ENCODE measurements at regions not wholly inside any gene's neighbourhood (a gene's known extent, or its start where the extent isn't known, plus 50 kb on each side); places are given as distances from the start of the nearest gene placed in this dataset.

- no peak for ATAC-seq
- Histone ChIP-seq H3K36me3 (ENCODE audit: control insufficient read depth in 2 of 3, insufficient read depth in 3 of 3, low read length in 3 of 3) (no peaks in the 10 kb centered on the region), H3K4me1 (ENCODE audit: control insufficient read depth in 2 of 2, insufficient read depth in 2 of 2, low read length in 2 of 2) (no peaks in the 10 kb centered on the region), H3K9me3 (ENCODE audit: control insufficient read depth in 2 of 3, low read length in 3 of 3) (no peaks in the 10 kb centered on the region), H3K27me3 (ENCODE audit: control insufficient read depth in 2 of 2, insufficient read depth in 2 of 2, low read length in 2 of 2) (no peaks in the 10 kb centered on the region), H3K4me3 (ENCODE audit: low read length) (no peak overlapping the region), H3K27ac (ENCODE audit: low read depth, low read length) (no peak overlapping the region)
- H3K36me3 Mint-ChIP-seq, result no peaks in the 10 kb centered on the region
- CTCF ChIA-PET, result interaction anchor here (0.7 kb wide), 1 partner anchor 20 kb away, joined by 3 read pairs; no protein-coding TSS in a partner anchor
- H3K9me3 Mint-ChIP-seq, result peaks cover 0 to 18% (median 1%) of the 10 kb centered on the region in 11 donors
- POLR2A ChIA-PET, result no interaction called here
- intact Hi-C loops (cut with micrococcal nuclease), result no loop called here
- no peak for DNase-seq
- no peaks in the 10 kb centered on the region for H3K27me3 Mint-ChIP-seq
- no peaks in the 10 kb centered on the region for H3K4me1 Mint-ChIP-seq
- no peak overlapping the region for H3K27ac Mint-ChIP-seq
- no peak overlapping the region for H3K4me3 Mint-ChIP-seq
Measured at GRCh38 chr1:192099328-192099727, 58.9 kb upstream of the RGS18 start.

GRCh38 chr1:192100686-192101468 is 57.4 kb upstream of the RGS18 start:
- Mint-ChIP-seq H3K9me3 (peaks cover 0 to 10% (median 0%) of the 10 kb centered on the region in 11 donors), H3K4me1 (no peaks in the 10 kb centered on the region), H3K27ac (no peak overlapping the region), H3K4me3 (no peak overlapping the region), H3K27me3 (no peaks in the 10 kb centered on the region), H3K36me3 (no peaks in the 10 kb centered on the region)
- Histone ChIP-seq H3K27ac (ENCODE audit: low read depth, low read length) (no peak overlapping the region), H3K4me1 (ENCODE audit: control insufficient read depth in 2 of 2, insufficient read depth in 2 of 2, low read length in 2 of 2) (no peaks in the 10 kb centered on the region), H3K4me3 (ENCODE audit: low read length) (no peak overlapping the region), H3K27me3 (ENCODE audit: control insufficient read depth in 2 of 2, insufficient read depth in 2 of 2, low read length in 2 of 2) (no peaks in the 10 kb centered on the region), H3K9me3 (ENCODE audit: control insufficient read depth in 2 of 3, low read length in 3 of 3) (no peaks in the 10 kb centered on the region), H3K36me3 (ENCODE audit: control insufficient read depth in 2 of 3, insufficient read depth in 3 of 3, low read length in 3 of 3) (no peaks in the 10 kb centered on the region)
- POLR2A ChIA-PET, result no interaction called here
- no peak for ATAC-seq
- intact Hi-C loops (cut with micrococcal nuclease), result no loop called here
- no peak for DNase-seq
- CTCF ChIA-PET, result no interaction called here

- Mint-ChIP-seq H3K27me3 (no peaks in the 10 kb centered on the region), H3K36me3 (no peaks in the 10 kb centered on the region), H3K4me1 (no peaks in the 10 kb centered on the region), H3K27ac (no peak overlapping the region), H3K4me3 (no peak overlapping the region), H3K9me3 (peaks cover 0 to 7% (median 0%) of the 10 kb centered on the region in 11 donors)
- no peaks in the 10 kb centered on the region for H3K36me3 ChIP-seq (ENCODE audit: control insufficient read depth in 2 of 3, insufficient read depth in 3 of 3, low read length in 3 of 3)
- H3K4me3 ChIP-seq (ENCODE audit: low read length), result no peak overlapping the region
- no peaks in the 10 kb centered on the region for H3K4me1 ChIP-seq (ENCODE audit: control insufficient read depth in 2 of 2, insufficient read depth in 2 of 2, low read length in 2 of 2)
- intact Hi-C loops (cut with micrococcal nuclease), result no loop called here
- H3K27me3 ChIP-seq (ENCODE audit: control insufficient read depth in 2 of 2, insufficient read depth in 2 of 2, low read length in 2 of 2), result no peaks in the 10 kb centered on the region
- ChIA-PET POLR2A (no interaction called here), CTCF (no interaction called here)
- DNase-seq, result no peak
- H3K27ac ChIP-seq (ENCODE audit: low read depth, low read length), result no peak overlapping the region
- no peaks in the 10 kb centered on the region for H3K9me3 ChIP-seq (ENCODE audit: control insufficient read depth in 2 of 3, low read length in 3 of 3)
- no peak for ATAC-seq
Measured at GRCh38 chr1:192104128-192104527, 54.1 kb upstream of the RGS18 start.

GRCh38 chr1:192104852-192105251 is 53.4 kb upstream of the RGS18 start:
- CTCF ChIA-PET, result no interaction called here
- Histone ChIP-seq H3K27ac (ENCODE audit: low read depth, low read length) (no peak overlapping the region), H3K4me1 (ENCODE audit: control insufficient read depth in 2 of 2, insufficient read depth in 2 of 2, low read length in 2 of 2) (no peaks in the 10 kb centered on the region), H3K36me3 (ENCODE audit: control insufficient read depth in 2 of 3, insufficient read depth in 3 of 3, low read length in 3 of 3) (no peaks in the 10 kb centered on the region), H3K9me3 (ENCODE audit: control insufficient read depth in 2 of 3, low read length in 3 of 3) (no peaks in the 10 kb centered on the region), H3K4me3 (ENCODE audit: low read length) (no peak overlapping the region), H3K27me3 (ENCODE audit: control insufficient read depth in 2 of 2, insufficient read depth in 2 of 2, low read length in 2 of 2) (no peaks in the 10 kb centered on the region)
- H3K27ac Mint-ChIP-seq, result no peak overlapping the region
- ATAC-seq (no peak), DNase-seq (no peak)
- POLR2A ChIA-PET, result no interaction called here
- intact Hi-C loops (cut with micrococcal nuclease), result no loop called here
- H3K36me3 Mint-ChIP-seq, result no peaks in the 10 kb centered on the region
- peaks cover 0 to 6% (median 0%) of the 10 kb centered on the region in 11 donors for H3K9me3 Mint-ChIP-seq
- no peaks in the 10 kb centered on the region for H3K27me3 Mint-ChIP-seq
- H3K4me1 Mint-ChIP-seq, result no peaks in the 10 kb centered on the region
- H3K4me3 Mint-ChIP-seq, result no peak overlapping the region

GRCh38 chr1:192108161-192108560 is 50.1 kb upstream of the RGS18 start:
- Mint-ChIP-seq H3K27me3 (no peaks in the 10 kb centered on the region), H3K27ac (no peak overlapping the region), H3K4me1 (no peaks in the 10 kb centered on the region), H3K9me3 (peaks cover 0 to 5% (median 0%) of the 10 kb centered on the region in 11 donors), H3K4me3 (no peak overlapping the region), H3K36me3 (no peaks in the 10 kb centered on the region)
- CTCF ChIA-PET, result no interaction called here
- intact Hi-C loops (cut with micrococcal nuclease), result no loop called here
- POLR2A ChIA-PET, result no interaction called here
- H3K27me3 ChIP-seq (ENCODE audit: control insufficient read depth in 2 of 2, insufficient read depth in 2 of 2, low read length in 2 of 2), result no peaks in the 10 kb centered on the region
- H3K4me3 ChIP-seq (ENCODE audit: low read length), result no peak overlapping the region
- H3K27ac ChIP-seq (ENCODE audit: low read depth, low read length), result no peak overlapping the region
- no peaks in the 10 kb centered on the region for H3K4me1 ChIP-seq (ENCODE audit: control insufficient read depth in 2 of 2, insufficient read depth in 2 of 2, low read length in 2 of 2)
- no peak for DNase-seq
- no peak for ATAC-seq
- no peaks in the 10 kb centered on the region for H3K9me3 ChIP-seq (ENCODE audit: control insufficient read depth in 2 of 3, low read length in 3 of 3)
- no peaks in the 10 kb centered on the region for H3K36me3 ChIP-seq (ENCODE audit: control insufficient read depth in 2 of 3, insufficient read depth in 3 of 3, low read length in 3 of 3)

Measured in naive thymus-derived CD4-positive, alpha-beta T cell (primary cell).